K562 (cell line): ENCODE measurements at regions not wholly inside any gene's neighbourhood (a gene's known extent, or its start where the extent isn't known, plus 50 kb on each side); places are given as distances from the start of the nearest gene placed in this dataset.

Experiments
- ATAC-seq: fragments of 200-7000 bp; cut with Tn5 transposase; 3 replicates; pipeline ENCODE4 v1.9.1; 2020; ENCODE audit warnings: moderate library complexity
- BruUV-seq: library from RNA; stranded (reverse); fragments of 400-500 nt; replicated peaks from 2 replicates; lab custom pipeline; 2021; lab: Mats Ljungman, UMichigan
- CTCF ChIA-PET: fragments of 300-600 bp; formaldehyde crosslinking; extraction: SDS; loops from one replicate; lab custom pipeline; 2021; ENCODE audit warnings: low intra/inter-chr PET ratio; lab: Yijun Ruan, JAX
- POLR2A ChIA-PET: fragments of 300-600, 350-650 bp; sonication (Branson Sonifier 250); formaldehyde crosslinking; extraction: SDS; loops from one replicate; lab custom pipeline; 2021; ENCODE audit warnings: antibody characterized with exemption, inconsistent platforms; lab: Yijun Ruan, JAX
- DNase-seq, 4 experiments: peaks; one replicate each; pipeline versions ENCODE4 v3.0.0 to v3.0.0-alpha.2; 2011 to 2018; ENCODE audit warnings: low spot score in 3 of 4, mixed read lengths in 3 of 4; ENCODE audit errors: extremely low read depth in 1 of 4
- FAIRE-seq: peaks from 2 replicates; lab custom pipeline; 2011; peaks lifted over from hg19 to GRCh38; lab: Jason Lieb, UNC
- H2AFZ ChIP-seq: 2 replicates; pipeline ENCODE4 v1.6.0; 2011; ENCODE audit warnings: low read depth, low read length, control low read depth, inconsistent platforms
- H3K27ac ChIP-seq: fragments of 200-600 bp; 3 replicates; pipeline ENCODE4 v1.8.0; 2011; ENCODE audit warnings: low read depth, mild to moderate bottlenecking, control low read depth, inconsistent platforms, low read length, moderate library complexity, mixed read lengths; ENCODE audit errors: extremely low read depth
- H3K27me3 ChIP-seq, 2 experiments: fragments of 300-600 bp in 1 of 2; 2 replicates in 1 of 2; 3 replicates in 1 of 2; pipeline versions ENCODE4 v1.6.0 to v1.8.0; 2011; ENCODE audit warnings: inconsistent platforms in 2 of 2, low read length in 2 of 2, mild to moderate bottlenecking in 1 of 2, mixed read lengths in 1 of 2, moderate library complexity in 1 of 2; ENCODE audit not compliant: control insufficient read depth in 2 of 2, insufficient read depth in 2 of 2
- H3K36me3 ChIP-seq: fragments of 300-600 bp; 3 replicates; pipeline ENCODE4 v1.8.0; 2011; ENCODE audit warnings: mild to moderate bottlenecking, low read length, inconsistent platforms; ENCODE audit not compliant: control insufficient read depth, insufficient read depth
- H3K4me1 ChIP-seq, 2 experiments: fragments of 200-600 bp in 1 of 2; replicated peaks in 1 of 2; 2 replicates in 1 of 2; 3 replicates in 1 of 2; pipeline versions ENCODE4 v1.5.1 to v1.8.0; 2011; ENCODE audit warnings: inconsistent platforms in 2 of 2, low read length in 2 of 2, mild to moderate bottlenecking in 1 of 2, mixed read lengths in 1 of 2, moderate library complexity in 1 of 2; ENCODE audit not compliant: control insufficient read depth in 2 of 2, insufficient read depth in 2 of 2
- H3K4me2 ChIP-seq: 2 replicates; pipeline ENCODE4 v1.6.1; 2011; ENCODE audit warnings: low read length, control low read depth, inconsistent platforms, mixed read lengths; ENCODE audit not compliant: insufficient read depth
- H3K4me3 ChIP-seq: fragments of 200-600 bp; sonication (generic), shearing (Covaris generic); 2 replicates; pipeline ENCODE4 v1.5.1; 2016; ENCODE audit warnings: control low read depth, inconsistent platforms
- H3K79me2 ChIP-seq: fragments of 200-600 bp; 3 replicates; pipeline ENCODE4 v1.8.0; 2011; ENCODE audit warnings: low read length, inconsistent platforms; ENCODE audit not compliant: control insufficient read depth, insufficient read depth
- H3K9ac ChIP-seq, 2 experiments: 2 replicates each; pipeline versions ENCODE4 v1.6.0 to v1.6.1; 2011; ENCODE audit warnings: low read depth in 2 of 2, low read length in 2 of 2, control low read depth in 1 of 2, inconsistent platforms in 1 of 2, mild to moderate bottlenecking in 1 of 2, mixed read lengths in 1 of 2; ENCODE audit not compliant: insufficient read depth in 1 of 2
- H3K9me1 ChIP-seq: one replicate; pipeline ENCODE4 v1.6.0; 2011; ENCODE audit warnings: inconsistent platforms, mild to moderate bottlenecking, low read length, moderate library complexity; ENCODE audit not compliant: control insufficient read depth, insufficient read depth
- H3K9me3 ChIP-seq: replicated peaks from 2 replicates; pipeline ENCODE4 v1.5.1; 2011; ENCODE audit warnings: low read depth, low read length, inconsistent platforms; ENCODE audit not compliant: control insufficient read depth, insufficient read depth
- H4K20me1 ChIP-seq: replicated peaks from 2 replicates; pipeline ENCODE4 v1.6.1; 2011; ENCODE audit warnings: low read length, inconsistent platforms, mixed read lengths; ENCODE audit not compliant: control insufficient read depth, insufficient read depth
- CHD2 ChIP-seq: IDR thresholded peaks from 2 replicates; pipeline ENCODE4 v1.6.1; 2011; ENCODE audit warnings: low read depth, low read length
- ELF2 ChIP-seq: fragments of 250-450 bp; sonication (Bioruptor Pico); IDR thresholded peaks from 2 replicates; pipeline ENCODE4 v1.5.0; 2021; ENCODE audit warnings: mild to moderate bottlenecking
- FOXJ2 ChIP-seq: fragments of 200-800 bp; sonication (Bioruptor generic); IDR thresholded peaks from 2 replicates; pipeline ENCODE4 v1.6.1; 2016; ENCODE audit warnings: missing genetic modification characterization, missing compliant biosample characterization
- FOXJ3 ChIP-seq: sonication (generic); formaldehyde crosslinking; IDR thresholded peaks from 2 replicates; pipeline ENCODE4 v1.4.0; 2020; ENCODE audit warnings: mild to moderate bottlenecking, missing genetic modification reagents
- ILF3 ChIP-seq: fragments of 450-650 bp; IDR thresholded peaks from 2 replicates; pipeline ENCODE4 v1.6.1; 2018; ENCODE audit warnings: antibody characterized with exemption, mild to moderate bottlenecking, moderate library complexity, borderline replicate concordance
- KDM1A ChIP-seq, 2 experiments: fragments of 450-650 bp; IDR thresholded peaks; 2 replicates each; pipeline ENCODE4 v1.6.1; 2016; ENCODE audit warnings: mild to moderate bottlenecking in 2 of 2
- MCM3 ChIP-seq: fragments of 450-650 bp; IDR thresholded peaks from 2 replicates; pipeline ENCODE4 v1.6.1; 2016
- MLLT1 ChIP-seq, 2 experiments: fragments of 450-650 bp; IDR thresholded peaks; 2 replicates each; pipeline ENCODE4 v1.6.1; 2016
- MLX ChIP-seq, 2 experiments: fragments of 450-650 bp in 1 of 2; sonication (generic) in 1 of 2; formaldehyde crosslinking; conservative IDR thresholded peaks; 2 replicates each; pipeline versions ENCODE4 v1.4.0 to v1.8.1; 2020 to 2022; ENCODE audit warnings: mild to moderate bottlenecking in 1 of 2, missing genetic modification reagents in 1 of 2
- NR0B1 ChIP-seq: fragments of 450-650 bp; IDR thresholded peaks from one replicate; pipeline ENCODE4 v1.6.1; 2018; ENCODE audit warnings: mild to moderate bottlenecking, moderate library complexity; ENCODE audit not compliant: partially characterized antibody
- PCBP2 ChIP-seq: fragments of 200-400 bp; formaldehyde crosslinking; IDR thresholded peaks from 2 replicates; pipeline ENCODE4 v1.6.1; 2018; ENCODE audit warnings: low read length, low read depth, mild to moderate bottlenecking, moderate library complexity; ENCODE audit not compliant: poor library complexity, severe bottlenecking
- PML ChIP-seq: IDR thresholded peaks from 2 replicates; pipeline ENCODE4 v1.6.1; 2012; ENCODE audit warnings: low read length, inconsistent platforms
- RAD21 ChIP-seq, 2 experiments: fragments of 250-450 bp in 1 of 2; fragments of 450-650 bp in 1 of 2; sonication (Bioruptor Pico) in 1 of 2; formaldehyde crosslinking in 1 of 2; IDR thresholded peaks in 1 of 2; conservative IDR thresholded peaks in 1 of 2; 2 replicates each; pipeline versions ENCODE4 v1.4.0 to v1.8.0; 2020 to 2022; ENCODE audit warnings: mild to moderate bottlenecking in 2 of 2, moderate library complexity in 1 of 2
- RBM17 ChIP-seq: fragments of 200-400 bp; formaldehyde crosslinking; IDR thresholded peaks from 2 replicates; pipeline ENCODE4 v1.6.1; 2017; ENCODE audit warnings: low read depth, mild to moderate bottlenecking, low read length, borderline replicate concordance
- RUNX1 ChIP-seq: sonication (generic); IDR thresholded peaks from 2 replicates; pipeline ENCODE4 v1.6.1; 2016; ENCODE audit warnings: antibody characterized with exemption, low read depth
- SMC3 ChIP-seq: conservative IDR thresholded peaks from 2 replicates; pipeline ENCODE4 v1.6.1; 2011; ENCODE audit warnings: low read depth, low read length, improper control_type of control experiment; ENCODE audit not compliant: insufficient read depth
- ZBTB2 ChIP-seq: fragments of 450-650 bp; IDR thresholded peaks from 2 replicates; pipeline ENCODE4 v1.6.1; 2016; ENCODE audit warnings: antibody characterized with exemption
- ZKSCAN1 ChIP-seq: fragments of 150-350 bp; IDR thresholded peaks from 2 replicates; pipeline ENCODE4 v1.6.1; 2016; ENCODE audit warnings: low read depth, low read length
- ZNF282 ChIP-seq: sonication (generic); formaldehyde crosslinking; IDR thresholded peaks from 2 replicates; pipeline ENCODE4 v1.8.1; 2023; ENCODE audit warnings: missing genetic modification reagents
- in situ Hi-C: fragments of 300-500 bp; cut with MboI; formaldehyde crosslinking; loops from 4 replicates; pipeline ENCODE4 v1.15.0; 2018; ENCODE audit warnings: inconsistent platforms, mixed read lengths
- intact Hi-C: fragments of 100-400 bp; cut with micrococcal nuclease; formaldehyde crosslinking; loops from 2 replicates; pipeline ENCODE4 v1.14.2; 2022

GRCh38 chr11:25163421-25163820, 666.6 kb downstream of the LUZP2 start:
- intact Hi-C loops, result no loop called here
- no peak overlapping the region for H2AFZ ChIP-seq
- TF ChIP-seq RAD21 (CRISPR knock-in tag; conservative IDR thresholded peaks at IDR 0.05 in 1 of 2, IDR thresholded peaks at IDR 0.05 in 1 of 2) (no peak), ZNF282 (CRISPR knock-in tag) (no peak), ELF2 (CRISPR knock-in tag) (no peak), MCM3 (no peak), ILF3 (no peak), FOXJ2 (no peak), FOXJ3 (no peak), PML (no peak), SMC3 (no peak), CHD2 (no peak), RUNX1 (no peak), ZKSCAN1 (no peak), PCBP2 (no peak), ZBTB2 (no peak), RBM17 (no peak), KDM1A (IDR thresholded peaks at IDR 0.05) (no peak), MLLT1 (IDR thresholded peaks at IDR 0.05) (no peak), NR0B1 (no peak), MLX (CRISPR knock-in tag; conservative IDR thresholded peaks at IDR 0.05) (no peak)
- TF ChIP-seq, all 486 proteins: peak for 0
- no peaks in the 10 kb centered on the region for H3K36me3 ChIP-seq
- no peak overlapping the region for H3K4me2 ChIP-seq
- H3K27ac ChIP-seq, result no peak overlapping the region
- no peaks in the 10 kb centered on the region for H4K20me1 ChIP-seq
- peaks cover 2% of the 10 kb centered on the region; the same call in 1 of the 2 replicates for H3K9me3 ChIP-seq
- in situ Hi-C loops, result no loop called here
- no TSS peak for BruUV-seq
- no peaks in the 10 kb centered on the region for H3K4me1 ChIP-seq
- H3K27me3 ChIP-seq, result no peaks in the 10 kb centered on the region
- no peak for ATAC-seq
- H3K4me3 ChIP-seq, result no peak overlapping the region
- no peak for DNase-seq
- no peak overlapping the region for H3K9ac ChIP-seq
- no peaks in the 10 kb centered on the region for H3K9me1 ChIP-seq
- ChIA-PET POLR2A (no interaction called here), CTCF (no interaction called here)
- no peak for FAIRE-seq
- H3K79me2 ChIP-seq, result no peaks in the 10 kb centered on the region
